PC-9 (cell line): ENCODE measurements at regions not wholly inside any gene's neighbourhood (a gene's known extent, or its start where the extent isn't known, plus 50 kb on each side); places are given as distances from the start of the nearest gene placed in this dataset.

ENCODE experiments used
- CTCF ChIP-seq: fragments of 200-600 bp; sonication (generic); conservative IDR thresholded peaks from 2 replicates; pipeline ENCODE4 v1.6.1; 2017; ENCODE audit warnings: mixed run types, antibody characterized with exemption, mild to moderate bottlenecking, moderate library complexity
- EZH2 ChIP-seq: fragments of 200-600 bp; sonication (generic); IDR thresholded peaks from 2 replicates; pipeline ENCODE4 v1.8.0; 2017; ENCODE audit warnings: antibody characterized with exemption, low read depth

- no peak for TF ChIP-seq CTCF
- TF ChIP-seq EZH2, result no peak
Measured at GRCh38 chr21:15132781-15133180, 68.0 kb upstream of the NRIP1 start.
